ENCODE measurements at regions not wholly inside any gene's neighbourhood (a gene's known extent, or its start where the extent isn't known, plus 50 kb on each side); places are given as distances from the start of the nearest gene placed in this dataset.
A peak's percentile ranks its signal among the peaks of the same experiment; 100 is the strongest.

DNA sequence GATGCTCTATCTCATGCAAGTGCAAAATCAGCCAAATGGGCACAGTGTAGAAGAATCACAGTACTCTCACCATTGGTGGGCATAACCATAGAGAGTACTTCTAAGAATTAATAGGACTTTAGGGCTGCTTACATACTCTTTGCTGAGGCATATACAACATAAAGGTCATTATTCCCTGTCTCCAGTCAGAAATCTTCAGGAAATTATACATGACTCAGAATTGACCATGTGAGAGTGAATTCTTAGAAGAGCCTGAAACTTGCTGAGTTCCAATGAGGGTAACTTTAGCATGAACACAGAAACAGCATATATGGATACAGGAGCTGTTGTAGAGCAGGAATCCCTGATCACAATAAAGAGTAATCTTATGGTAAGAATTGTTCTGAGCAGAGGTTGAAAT lies 498.7 kb downstream of the TENT5A start:
- Histone ChIP-seq H3K4me3 (ENCODE audit: severe bottlenecking) (no peak overlapping the region), H3K27ac (ENCODE audit: poor library complexity, severe bottlenecking) (no peak overlapping the region), H3K9me3 (ENCODE audit: severe bottlenecking) (no peaks in the 10 kb centered on the region), H3K4me1 (ENCODE audit: insufficient read depth, poor library complexity, severe bottlenecking) (no peaks in the 10 kb centered on the region), H3K36me3 (ENCODE audit: low read depth) (no peaks in the 10 kb centered on the region), H3K27me3 (ENCODE audit: insufficient read depth, poor library complexity, severe bottlenecking) (no peaks in the 10 kb centered on the region)
- TF ChIP-seq, protein P1, sequence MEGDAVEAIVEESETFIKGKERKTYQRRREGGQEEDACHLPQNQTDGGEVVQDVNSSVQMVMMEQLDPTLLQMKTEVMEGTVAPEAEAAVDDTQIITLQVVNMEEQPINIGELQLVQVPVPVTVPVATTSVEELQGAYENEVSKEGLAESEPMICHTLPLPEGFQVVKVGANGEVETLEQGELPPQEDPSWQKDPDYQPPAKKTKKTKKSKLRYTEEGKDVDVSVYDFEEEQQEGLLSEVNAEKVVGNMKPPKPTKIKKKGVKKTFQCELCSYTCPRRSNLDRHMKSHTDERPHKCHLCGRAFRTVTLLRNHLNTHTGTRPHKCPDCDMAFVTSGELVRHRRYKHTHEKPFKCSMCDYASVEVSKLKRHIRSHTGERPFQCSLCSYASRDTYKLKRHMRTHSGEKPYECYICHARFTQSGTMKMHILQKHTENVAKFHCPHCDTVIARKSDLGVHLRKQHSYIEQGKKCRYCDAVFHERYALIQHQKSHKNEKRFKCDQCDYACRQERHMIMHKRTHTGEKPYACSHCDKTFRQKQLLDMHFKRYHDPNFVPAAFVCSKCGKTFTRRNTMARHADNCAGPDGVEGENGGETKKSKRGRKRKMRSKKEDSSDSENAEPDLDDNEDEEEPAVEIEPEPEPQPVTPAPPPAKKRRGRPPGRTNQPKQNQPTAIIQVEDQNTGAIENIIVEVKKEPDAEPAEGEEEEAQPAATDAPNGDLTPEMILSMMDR (IDR thresholded peaks at IDR 0.05; ENCODE audit: poor library complexity, severe bottlenecking): no peak
- DNase-seq (ENCODE audit: low spot score) (no peak), ATAC-seq (ENCODE audit: low read depth) (no peak)

DNA sequence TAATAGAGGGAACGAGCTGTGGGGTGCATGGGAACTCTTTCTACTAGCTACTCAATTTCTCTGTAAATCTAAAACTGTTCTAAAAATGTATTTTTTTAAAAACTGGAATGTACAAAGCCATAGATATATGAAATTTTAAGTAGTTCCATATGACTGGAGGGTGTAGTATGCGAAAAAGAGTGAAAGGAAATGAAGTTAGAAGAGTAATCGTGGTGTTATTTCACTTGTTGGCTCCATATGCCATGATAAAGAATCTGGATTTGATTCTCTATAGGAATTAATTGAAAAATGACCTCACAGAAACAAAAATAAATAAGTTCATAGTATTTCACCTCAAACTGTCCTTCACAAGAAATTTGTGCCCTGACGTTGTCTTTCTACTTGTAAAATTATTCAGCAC lies 500.2 kb downstream of the TENT5A start:
- no peak for DNase-seq (ENCODE audit: low spot score)
- no peak overlapping the region for H3K27ac ChIP-seq (ENCODE audit: poor library complexity, severe bottlenecking)

GRCh38 chr6:81246200-81246599 lies 506.3 kb downstream of the TENT5A start:
- TF ChIP-seq, protein P1 (IDR thresholded peaks at IDR 0.05; ENCODE audit: poor library complexity, severe bottlenecking): no peak
- H3K4me3 ChIP-seq (ENCODE audit: severe bottlenecking): no peak overlapping the region
- no peaks in the 10 kb centered on the region for H3K27me3 ChIP-seq (ENCODE audit: insufficient read depth, poor library complexity, severe bottlenecking)
- DNase-seq (ENCODE audit: low spot score) (no peak), ATAC-seq (ENCODE audit: low read depth) (no peak)
- no peaks in the 10 kb centered on the region for H3K9me3 ChIP-seq (ENCODE audit: severe bottlenecking)
- H3K4me1 ChIP-seq (ENCODE audit: insufficient read depth, poor library complexity, severe bottlenecking): no peaks in the 10 kb centered on the region
- H3K27ac ChIP-seq (ENCODE audit: poor library complexity, severe bottlenecking): no peak overlapping the region
- no peaks in the 10 kb centered on the region for H3K36me3 ChIP-seq (ENCODE audit: low read depth)

More for the DNA sequence above, 500.2 kb downstream of the TENT5A start:
- TF ChIP-seq, protein P1 (IDR thresholded peaks at IDR 0.05; ENCODE audit: poor library complexity, severe bottlenecking): no peak
- H3K36me3 ChIP-seq (ENCODE audit: low read depth): no peaks in the 10 kb centered on the region
- no peak for ATAC-seq (ENCODE audit: low read depth)
- no peaks in the 10 kb centered on the region for H3K27me3 ChIP-seq (ENCODE audit: insufficient read depth, poor library complexity, severe bottlenecking)
- H3K4me3 ChIP-seq (ENCODE audit: severe bottlenecking): no peak overlapping the region
- no peaks in the 10 kb centered on the region for H3K9me3 ChIP-seq (ENCODE audit: severe bottlenecking)
- H3K4me1 ChIP-seq (ENCODE audit: insufficient read depth, poor library complexity, severe bottlenecking): no peaks in the 10 kb centered on the region

DNA sequence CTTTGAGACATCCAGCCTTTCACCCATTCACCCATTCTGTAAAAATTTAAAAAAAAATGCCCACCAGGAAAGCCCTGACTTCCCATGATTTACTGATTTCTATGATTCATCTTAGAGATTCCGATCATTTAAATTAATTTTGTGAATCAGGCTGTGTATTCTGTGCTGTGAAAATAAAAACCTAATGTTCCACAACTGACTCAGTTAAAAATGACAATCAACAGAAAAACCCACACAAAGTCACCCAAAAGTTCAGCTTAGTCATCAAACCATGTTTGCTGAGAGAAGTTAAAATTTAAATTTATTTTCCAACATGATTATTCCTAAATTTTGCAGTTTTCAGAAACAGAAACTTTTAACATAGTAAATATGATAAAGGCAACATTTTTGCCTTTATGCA lies 509.9 kb downstream of the TENT5A start:
- DNase-seq (ENCODE audit: low spot score): no peak
- Histone ChIP-seq H3K27me3 (ENCODE audit: insufficient read depth, poor library complexity, severe bottlenecking) (no peaks in the 10 kb centered on the region), H3K36me3 (ENCODE audit: low read depth) (no peaks in the 10 kb centered on the region), H3K27ac (ENCODE audit: poor library complexity, severe bottlenecking) (no peak overlapping the region), H3K4me1 (ENCODE audit: insufficient read depth, poor library complexity, severe bottlenecking) (no peaks in the 10 kb centered on the region), H3K9me3 (ENCODE audit: severe bottlenecking) (no peaks in the 10 kb centered on the region), H3K4me3 (ENCODE audit: severe bottlenecking) (no peak overlapping the region)
- TF ChIP-seq, protein P1 (IDR thresholded peaks at IDR 0.05; ENCODE audit: poor library complexity, severe bottlenecking): no peak
- ATAC-seq (ENCODE audit: low read depth): no peak

- Histone ChIP-seq H3K9me3 (ENCODE audit: severe bottlenecking) (no peaks in the 10 kb centered on the region), H3K27me3 (ENCODE audit: insufficient read depth, poor library complexity, severe bottlenecking) (no peaks in the 10 kb centered on the region), H3K4me3 (ENCODE audit: severe bottlenecking) (no peak overlapping the region), H3K27ac (ENCODE audit: poor library complexity, severe bottlenecking) (no peak overlapping the region), H3K36me3 (ENCODE audit: low read depth) (no peaks in the 10 kb centered on the region), H3K4me1 (ENCODE audit: insufficient read depth, poor library complexity, severe bottlenecking) (no peaks in the 10 kb centered on the region)
- ATAC-seq (ENCODE audit: low read depth): no peak
- TF ChIP-seq, protein P1 (IDR thresholded peaks at IDR 0.05; ENCODE audit: poor library complexity, severe bottlenecking): peak; percentile 34
- no peak for DNase-seq (ENCODE audit: low spot score)
Measured at GRCh38 chr6:81241126-81242041, 511.1 kb downstream of the TENT5A start.
